ENCODE measurements at regions not wholly inside any gene's neighbourhood (a gene's known extent, or its start where the extent isn't known, plus 50 kb on each side); places are given as distances from the start of the nearest gene placed in this dataset.

GRCh38 chr3:10722911-10723310 is 93.1 kb upstream of the SLC6A11 start:
- TF ChIP-seq CTCF (IDR thresholded peaks at IDR 0.05; ENCODE audit: low read depth, low read length), result no peak
- no peak for TF ChIP-seq EZH2phosphoT487 (IDR thresholded peaks at IDR 0.05; ENCODE audit: low read depth)

Data from OCI-LY3 (cell line).